Right forelimb (tissue), 1 donor: ENCODE measurements at regions not wholly inside any gene's neighbourhood (a gene's known extent, or its start where the extent isn't known, plus 50 kb on each side); places are given as distances from the start of the nearest gene placed in this dataset.

Source experiments
- DNase-seq: peaks from one replicate; pipeline ENCODE4 v3.0.0-alpha.2; 2018

GRCh38 chr18:44258086-44258485 is 422.6 kb upstream of the SETBP1 start:
- DNase-seq, result no peak

- DNase-seq, result no peak
These were observed 422.1 kb upstream of the SETBP1 start for GRCh38 chr18:44258576-44258975.

- no peak for DNase-seq
These were observed 421.1 kb upstream of the SETBP1 start for GRCh38 chr18:44259610-44260009.

GRCh38 chr18:44265437-44265836 is 415.3 kb upstream of the SETBP1 start:
- DNase-seq, result no peak

- no peak for DNase-seq
These were observed 407.4 kb upstream of the SETBP1 start for GRCh38 chr18:44273298-44273697.

GRCh38 chr18:44280479-44280878 is 400.2 kb upstream of the SETBP1 start:
- no peak for DNase-seq

GRCh38 chr18:44286049-44286448 is 394.6 kb upstream of the SETBP1 start:
- DNase-seq, result no peak

- DNase-seq, result no peak
These were observed 390.2 kb upstream of the SETBP1 start for GRCh38 chr18:44290366-44290977.

- DNase-seq, result no peak
These were observed 382.1 kb upstream of the SETBP1 start for GRCh38 chr18:44298566-44298965.

- no peak for DNase-seq
These were observed 371.5 kb upstream of the SETBP1 start for GRCh38 chr18:44309185-44309584.

- no peak for DNase-seq
These were observed 359.8 kb upstream of the SETBP1 start for GRCh38 chr18:44320619-44321460.

GRCh38 chr18:44321868-44322590 is 358.7 kb upstream of the SETBP1 start:
- no peak for DNase-seq

- no peak for DNase-seq
These were observed 357.6 kb upstream of the SETBP1 start for GRCh38 chr18:44323125-44323524.

GRCh38 chr18:44324361-44324760 is 356.3 kb upstream of the SETBP1 start:
- no peak for DNase-seq

GRCh38 chr18:44325903-44326635 is 354.6 kb upstream of the SETBP1 start:
- DNase-seq, result no peak

- no peak for DNase-seq
These were observed 348.8 kb upstream of the SETBP1 start for GRCh38 chr18:44331656-44332570.

- DNase-seq, result no peak
These were observed 338.9 kb upstream of the SETBP1 start for GRCh38 chr18:44341759-44342158.

- DNase-seq, result no peak
These were observed 338.5 kb upstream of the SETBP1 start for GRCh38 chr18:44342162-44342561.

- no peak for DNase-seq
These were observed 337.7 kb upstream of the SETBP1 start for GRCh38 chr18:44342946-44343345.

- DNase-seq, result no peak
These were observed 337.1 kb upstream of the SETBP1 start for GRCh38 chr18:44343570-44343969.

- DNase-seq, result no peak
These were observed 324.0 kb upstream of the SETBP1 start for GRCh38 chr18:44356566-44357157.

- DNase-seq, result no peak
These were observed 322.3 kb upstream of the SETBP1 start for GRCh38 chr18:44358402-44358801.
